IPS-NIHi11 (cell line): ENCODE measurements at regions not wholly inside any gene's neighbourhood (a gene's known extent, or its start where the extent isn't known, plus 50 kb on each side); places are given as distances from the start of the nearest gene placed in this dataset.

ENCODE experiments used
- DNase-seq: peaks from one replicate; pipeline ENCODE4 v3.0.0; 2012; ENCODE audit warnings: mixed read lengths, low spot score

GRCh38 chr3:139732729-139733128 is 55.0 kb upstream of the NMNAT3 start:
- no peak for DNase-seq

GRCh38 chr3:139729300-139729699 is 51.5 kb upstream of the NMNAT3 start:
- no peak for DNase-seq

DNA sequence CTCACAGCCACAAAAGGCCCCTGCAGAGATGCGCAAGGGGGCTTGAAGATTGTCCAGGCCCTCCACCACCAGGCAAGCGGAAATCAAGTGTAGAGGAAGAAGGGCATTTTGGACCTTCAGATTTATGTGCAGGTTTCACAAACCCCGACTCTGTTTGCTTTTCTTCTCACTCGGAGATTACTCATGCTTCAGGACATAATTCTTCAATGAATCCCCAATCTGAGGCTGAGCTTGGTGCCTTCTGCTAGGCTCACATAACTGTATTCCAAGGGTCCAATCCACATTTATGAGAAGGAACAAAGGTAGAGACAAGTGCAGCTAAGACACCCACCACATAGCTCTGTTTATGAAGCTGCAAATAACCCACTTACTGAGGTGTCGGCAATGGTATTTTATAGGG is 50.6 kb upstream of the NMNAT3 start:
- no peak for DNase-seq
